ENCODE measurements at regions not wholly inside any gene's neighbourhood (a gene's known extent, or its start where the extent isn't known, plus 50 kb on each side); places are given as distances from the start of the nearest gene placed in this dataset.
"Not testable (repeated sequence)": the region's sequence is repeated elsewhere in the genome, so short reads cannot be mapped to it uniquely, and the experiment has no call there.

- no peak for TF ChIP-seq CTCF (IDR thresholded peaks at IDR 0.05; ENCODE audit: low read depth, low read length)
- no peak for DNase-seq
- Histone ChIP-seq H3K4me3 (ENCODE audit: low read depth, low read length) (no peak overlapping the region), H3K27me3 (ENCODE audit: insufficient read depth, low read depth, severe bottlenecking) (peaks cover 3% of the 10 kb centered on the region), H3K9me3 (ENCODE audit: severe bottlenecking) (no peaks in the 10 kb centered on the region), H3K27ac (no peak overlapping the region), H3K36me3 (no peaks in the 10 kb centered on the region)
These were observed 979.6 kb upstream of the POU3F4 start for GRCh38 chrX:82528525-82528924.

GRCh38 chrX:82534086-82534597 is 973.9 kb upstream of the POU3F4 start:
- no peak overlapping the region for H3K27ac ChIP-seq
- no peaks in the 10 kb centered on the region for H3K36me3 ChIP-seq
- no peak for DNase-seq
- no peak for TF ChIP-seq CTCF (IDR thresholded peaks at IDR 0.05; ENCODE audit: low read depth, low read length)
- no peaks in the 10 kb centered on the region for H3K9me3 ChIP-seq (ENCODE audit: severe bottlenecking)
- peaks cover 10% of the 10 kb centered on the region for H3K27me3 ChIP-seq (ENCODE audit: insufficient read depth, low read depth, severe bottlenecking)
- no peak overlapping the region for H3K4me3 ChIP-seq (ENCODE audit: low read depth, low read length)

GRCh38 chrX:82537205-82537604 is 970.9 kb upstream of the POU3F4 start:
- not testable (repeated sequence) for H3K9me3 ChIP-seq (ENCODE audit: severe bottlenecking); DNase-seq; H3K36me3 ChIP-seq; H3K4me3 ChIP-seq (ENCODE audit: low read depth, low read length); H3K27ac ChIP-seq
- H3K27me3 ChIP-seq (ENCODE audit: insufficient read depth, low read depth, severe bottlenecking), result peaks cover 10% of the 10 kb centered on the region

GRCh38 chrX:82541822-82542221 is 966.3 kb upstream of the POU3F4 start:
- Histone ChIP-seq H3K36me3 (no peaks in the 10 kb centered on the region), H3K27ac (no peak overlapping the region), H3K9me3 (ENCODE audit: severe bottlenecking) (no peaks in the 10 kb centered on the region), H3K4me3 (ENCODE audit: low read depth, low read length) (no peak overlapping the region), H3K27me3 (ENCODE audit: insufficient read depth, low read depth, severe bottlenecking) (no peaks in the 10 kb centered on the region)
- DNase-seq, result no peak
- no peak for TF ChIP-seq CTCF (IDR thresholded peaks at IDR 0.05; ENCODE audit: low read depth, low read length)

GRCh38 chrX:82552201-82552600 is 955.9 kb upstream of the POU3F4 start:
- not testable (repeated sequence) for H3K9me3 ChIP-seq (ENCODE audit: severe bottlenecking); H3K27me3 ChIP-seq (ENCODE audit: insufficient read depth, low read depth, severe bottlenecking); H3K4me3 ChIP-seq (ENCODE audit: low read depth, low read length); H3K27ac ChIP-seq; DNase-seq; H3K36me3 ChIP-seq

GRCh38 chrX:82556588-82556987 is 951.5 kb upstream of the POU3F4 start:
- Histone ChIP-seq H3K4me3 (ENCODE audit: low read depth, low read length) (no peak overlapping the region), H3K9me3 (ENCODE audit: severe bottlenecking) (no peaks in the 10 kb centered on the region), H3K27ac (no peak overlapping the region), H3K27me3 (ENCODE audit: insufficient read depth, low read depth, severe bottlenecking) (no peaks in the 10 kb centered on the region), H3K36me3 (no peaks in the 10 kb centered on the region)
- no peak for TF ChIP-seq CTCF (IDR thresholded peaks at IDR 0.05; ENCODE audit: low read depth, low read length)
- DNase-seq, result no peak

- Histone ChIP-seq H3K36me3 (no peaks in the 10 kb centered on the region), H3K4me3 (ENCODE audit: low read depth, low read length) (no peak overlapping the region), H3K27me3 (ENCODE audit: insufficient read depth, low read depth, severe bottlenecking) (peaks cover 15% of the 10 kb centered on the region), H3K27ac (no peak overlapping the region), H3K9me3 (ENCODE audit: severe bottlenecking) (no peaks in the 10 kb centered on the region)
- DNase-seq, result no peak
- TF ChIP-seq CTCF (IDR thresholded peaks at IDR 0.05; ENCODE audit: low read depth, low read length), result no peak
These were observed 922.2 kb upstream of the POU3F4 start for GRCh38 chrX:82585868-82586267.
